NCI-H2227 (cell line): ENCODE measurements at regions not wholly inside any gene's neighbourhood (a gene's known extent, or its start where the extent isn't known, plus 50 kb on each side); places are given as distances from the start of the nearest gene placed in this dataset.

ENCODE experiments used
- DNase-seq: peaks from one replicate; lab custom pipeline; 2025; ENCODE audit not compliant: unreplicated experiment; lab: John Stamatoyannopoulos, UW

DNA sequence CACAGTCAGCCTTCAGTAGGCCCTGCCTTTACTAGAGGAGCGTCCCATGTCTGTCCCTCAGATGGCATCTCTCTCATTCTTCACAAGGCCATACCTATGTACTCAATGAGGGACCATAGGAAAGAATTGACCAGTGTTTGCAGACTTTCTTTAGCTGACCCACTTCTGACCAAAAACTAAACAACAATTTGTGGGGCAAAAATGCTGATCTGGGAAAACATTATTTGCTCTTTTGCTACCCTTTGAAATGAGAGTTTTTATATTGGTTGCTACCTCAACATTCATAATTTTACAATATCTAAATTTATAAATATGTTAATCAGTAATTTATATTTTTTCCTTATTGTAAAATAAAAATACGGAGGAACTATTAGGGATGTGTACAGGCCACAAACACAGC, 539.4 kb upstream of the GJE1 start:
- DNase-seq: no peak

DNA sequence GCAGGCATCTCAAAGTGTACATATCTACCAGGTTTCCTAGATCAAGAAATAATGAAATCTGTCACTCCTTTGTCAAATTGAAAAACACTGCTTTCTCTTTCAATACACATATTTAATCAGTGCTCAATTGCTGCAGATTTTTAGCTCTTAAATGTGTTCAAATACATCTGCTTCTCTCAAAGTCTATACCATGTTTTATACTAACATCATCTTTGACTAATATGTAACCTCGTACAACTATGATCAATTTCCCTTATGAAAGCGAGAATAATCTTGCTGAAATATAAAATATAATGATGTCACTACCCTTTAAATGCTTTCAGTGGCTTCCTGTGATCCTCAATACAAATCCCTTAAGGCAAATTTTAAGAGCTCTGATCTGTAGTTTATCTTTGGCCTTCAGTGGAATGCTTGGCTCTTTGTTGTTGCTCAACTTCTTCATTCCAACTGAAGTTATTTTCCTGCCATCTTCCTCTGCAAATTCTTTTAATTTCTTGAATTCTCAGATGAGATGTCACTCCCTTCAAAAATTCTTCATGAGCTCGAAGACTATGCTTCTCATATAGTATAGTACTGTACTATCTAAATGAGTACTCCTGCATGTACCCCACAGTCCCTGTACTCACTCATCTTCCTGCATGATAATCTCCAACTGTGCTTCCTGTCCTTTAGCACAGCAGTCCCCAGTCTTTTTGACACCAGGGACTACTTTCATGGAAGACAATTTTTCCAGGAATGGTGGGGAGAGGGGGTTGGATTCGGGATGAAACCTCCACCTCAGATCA, 545.1 kb upstream of the GJE1 start:
- DNase-seq: no peak

GRCh38 chr6:141580988-141581552, 551.7 kb upstream of the GJE1 start:
- no peak for DNase-seq

- no peak for DNase-seq
These were observed 552.6 kb upstream of the GJE1 start for GRCh38 chr6:141580131-141580530.

- DNase-seq: no peak
These were observed 556.0 kb upstream of the GJE1 start for GRCh38 chr6:141576751-141577150.

- DNase-seq: peak; percentile 34
These were observed 569.6 kb upstream of the GJE1 start for GRCh38 chr6:141562851-141563763.

GRCh38 chr6:141562186-141562811, 570.4 kb upstream of the GJE1 start:
- no peak for DNase-seq

DNA sequence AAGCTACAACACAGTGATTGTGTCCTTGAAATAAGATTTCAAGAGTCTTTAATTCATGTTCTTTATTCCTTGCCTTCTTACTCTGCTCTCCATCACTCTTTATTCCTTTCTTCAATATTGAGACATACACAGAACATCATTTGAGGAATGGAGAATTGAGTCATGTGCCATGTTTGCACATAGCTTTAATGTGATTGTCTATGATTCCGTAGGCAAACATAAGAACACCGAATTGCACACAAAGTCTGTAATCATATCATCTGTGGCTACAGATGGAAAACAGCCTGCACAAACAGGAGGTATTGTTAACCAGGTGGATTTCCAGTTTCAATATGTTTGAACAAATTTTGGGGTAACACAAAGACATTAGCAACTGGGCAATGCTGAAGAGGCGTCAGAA, 571.6 kb upstream of the GJE1 start:
- no peak for DNase-seq

GRCh38 chr6:141552463-141552862, 580.3 kb upstream of the GJE1 start:
- no peak for DNase-seq

DNA sequence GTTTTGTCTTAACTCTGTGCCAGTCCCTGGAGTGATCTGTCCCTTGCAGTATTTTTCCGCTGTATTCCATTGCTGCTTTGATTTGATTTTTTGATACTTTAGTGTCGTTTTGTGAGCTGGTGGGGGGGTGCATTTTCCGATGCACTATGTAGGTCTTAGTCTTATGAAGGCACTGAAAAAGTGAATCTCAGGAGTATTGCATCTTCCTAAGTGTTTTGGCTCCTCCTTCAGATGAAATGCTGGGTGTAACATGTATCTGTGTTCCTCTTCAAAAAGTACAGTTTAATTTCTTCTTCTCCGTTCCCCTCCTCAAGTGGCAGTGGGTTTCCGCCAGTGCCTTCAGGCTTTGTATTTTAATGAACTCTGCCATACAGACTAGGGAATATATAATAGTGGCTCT, 580.7 kb upstream of the GJE1 start:
- DNase-seq: no peak

DNA sequence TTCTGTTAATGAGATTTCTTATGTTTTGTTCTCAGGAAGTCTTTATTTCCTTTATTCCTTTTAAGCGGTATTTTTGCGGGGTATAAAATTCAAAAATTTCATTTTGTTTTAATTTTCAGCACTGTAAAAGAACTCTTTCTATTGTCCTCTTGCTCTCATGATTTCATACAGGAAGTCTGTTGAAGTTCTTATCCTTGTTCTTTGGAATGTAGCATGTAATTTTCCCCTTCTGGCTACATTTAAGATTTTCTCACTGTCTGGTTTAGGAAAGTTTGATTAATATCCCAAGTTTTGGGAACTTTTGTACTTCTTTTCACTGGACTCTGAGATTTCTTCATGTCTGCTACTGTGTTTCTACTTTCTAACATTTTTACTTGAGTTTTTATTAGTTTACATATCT, 581.4 kb upstream of the GJE1 start:
- no peak for DNase-seq

GRCh38 chr6:141550471-141550870, 582.3 kb upstream of the GJE1 start:
- DNase-seq: no peak

GRCh38 chr6:141548966-141549365, 583.8 kb upstream of the GJE1 start:
- no peak for DNase-seq

DNA sequence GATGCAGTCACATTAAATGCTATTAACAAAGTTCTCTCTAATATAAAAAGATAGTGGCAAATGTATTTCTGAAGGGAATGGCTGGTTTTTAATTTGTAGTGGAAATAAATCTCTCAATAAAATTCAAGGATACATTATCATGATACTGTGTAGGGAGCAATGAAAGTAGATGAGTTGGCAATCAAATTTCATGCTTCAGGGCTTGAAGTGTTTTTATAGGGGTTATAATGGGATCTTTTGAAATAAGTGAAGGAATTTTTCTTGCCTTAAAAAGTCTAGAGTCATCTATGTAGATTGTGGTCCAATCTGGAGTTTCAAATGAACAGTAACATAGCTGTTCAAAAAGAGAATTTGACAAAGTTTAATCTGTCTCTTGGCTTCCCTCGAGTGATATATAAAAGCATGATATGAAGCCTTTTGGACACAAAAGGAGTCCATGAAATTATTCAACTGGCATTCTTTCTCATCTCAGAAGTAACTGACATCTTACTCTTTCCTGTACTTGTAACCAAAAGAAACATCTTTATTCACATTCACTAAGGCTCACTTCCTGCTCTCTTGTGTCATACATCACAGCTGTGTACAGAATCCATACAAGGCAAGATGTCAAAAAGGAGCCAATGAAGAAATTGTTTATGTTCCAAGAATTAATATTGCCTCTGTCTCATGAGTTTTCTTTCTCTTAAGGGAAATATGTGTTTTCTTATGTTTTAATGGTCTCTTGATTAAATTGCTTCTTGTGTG, 591.0 kb upstream of the GJE1 start:
- no peak for DNase-seq

- DNase-seq: no peak
These were observed 592.5 kb upstream of the GJE1 start for GRCh38 chr6:141540207-141540606.

- DNase-seq: no peak
These were observed 593.1 kb upstream of the GJE1 start for GRCh38 chr6:141539617-141540016.

- no peak for DNase-seq
These were observed 600.5 kb upstream of the GJE1 start for GRCh38 chr6:141532211-141532610.

DNA sequence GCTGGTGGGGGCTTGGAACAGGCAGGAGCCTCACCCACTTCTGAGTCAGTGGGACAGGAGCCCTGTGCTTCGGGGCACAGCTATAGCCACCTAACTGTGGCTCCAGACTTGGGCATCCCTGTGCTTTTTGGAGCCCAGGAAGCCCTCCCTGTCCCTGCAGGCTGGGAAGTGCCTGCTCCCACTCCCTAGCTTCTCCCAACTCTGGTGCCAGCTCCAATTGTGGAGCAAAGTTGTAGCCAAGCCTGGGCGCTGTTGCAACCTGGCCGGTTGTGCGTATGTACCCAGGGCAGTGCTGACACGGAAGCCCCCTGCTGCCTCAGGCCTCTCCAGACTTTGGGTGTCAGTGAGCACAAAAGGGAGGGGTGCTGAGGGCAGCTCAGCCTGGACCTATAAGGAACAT, 601.7 kb upstream of the GJE1 start:
- DNase-seq: no peak

- DNase-seq: no peak
These were observed 604.1 kb upstream of the GJE1 start for GRCh38 chr6:141528596-141528995.

DNA sequence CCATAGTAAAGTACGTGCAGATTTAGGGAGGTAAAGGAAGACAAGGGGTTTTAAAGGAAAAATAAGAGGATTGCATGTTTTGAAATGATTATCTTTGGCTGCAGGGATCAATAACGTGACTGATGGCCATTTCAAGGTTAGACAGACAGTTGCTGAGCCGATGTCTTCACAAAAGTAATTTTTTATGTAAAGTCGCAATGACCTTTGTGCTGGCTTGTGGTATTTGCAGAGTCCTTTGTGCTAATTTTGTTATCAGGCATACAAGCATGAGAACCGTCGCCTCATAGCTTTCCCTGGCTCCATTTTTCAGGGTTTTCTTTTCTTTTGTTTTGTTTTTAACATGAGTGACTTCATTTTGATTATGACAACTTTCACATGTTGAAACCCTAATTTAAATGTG, 605.7 kb upstream of the GJE1 start:
- no peak for DNase-seq

DNA sequence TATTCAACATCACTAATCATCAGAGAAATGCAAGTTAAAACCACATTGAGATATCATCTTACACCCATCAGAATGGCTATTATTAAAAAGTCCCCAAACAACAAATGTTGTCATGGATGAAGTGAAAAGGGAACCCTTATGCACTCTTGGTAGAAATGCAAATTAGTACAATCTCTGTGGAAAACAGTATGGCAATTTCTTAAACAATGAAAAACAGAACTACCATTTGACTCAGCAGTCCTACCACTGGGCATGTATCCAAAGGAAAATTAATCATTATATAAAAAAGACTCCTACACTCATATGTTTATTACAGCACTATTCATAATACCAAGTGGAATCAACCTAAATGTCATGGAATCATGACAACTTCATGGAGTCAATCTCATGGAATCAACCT, 611.3 kb upstream of the GJE1 start:
- no peak for DNase-seq
